IPS-18a (cell line): ENCODE measurements at regions not wholly inside any gene's neighbourhood (a gene's known extent, or its start where the extent isn't known, plus 50 kb on each side); places are given as distances from the start of the nearest gene placed in this dataset.
A peak's percentile ranks its signal among the peaks of the same experiment; 100 is the strongest.

ENCODE experiments used
- H3K27ac ChIP-seq: one replicate; pipeline ENCODE4 v1.5.1; 2013; ENCODE audit warnings: low read length
- H3K27me3 ChIP-seq: one replicate; pipeline ENCODE4 v1.6.1; 2013; ENCODE audit warnings: mild to moderate bottlenecking, low read length; ENCODE audit not compliant: control insufficient read depth, insufficient read depth
- H3K36me3 ChIP-seq: one replicate; pipeline ENCODE4 v1.6.1; 2013; ENCODE audit warnings: low read depth, low read length; ENCODE audit not compliant: control insufficient read depth
- H3K4me1 ChIP-seq: one replicate; pipeline ENCODE4 v1.6.1; 2013; ENCODE audit warnings: low read depth, low read length; ENCODE audit not compliant: control insufficient read depth
- H3K4me3 ChIP-seq: one replicate; pipeline ENCODE4 v1.5.1; 2013; ENCODE audit warnings: low read length
- H3K9ac ChIP-seq: one replicate; pipeline ENCODE4 v1.6.1; 2013; ENCODE audit warnings: mild to moderate bottlenecking, low read length, moderate library complexity
- H3K9me3 ChIP-seq: one replicate; pipeline ENCODE4 v1.6.1; 2013; ENCODE audit warnings: low read depth, low read length; ENCODE audit not compliant: control insufficient read depth

GRCh38 chr3:127455541-127456450 is 134.7 kb downstream of the TPRA1 start:
- Histone ChIP-seq H3K4me1 (peaks cover 12% of the 10 kb centered on the region), H3K27me3 (peaks cover 54% of the 10 kb centered on the region), H3K9me3 (no peaks in the 10 kb centered on the region), H3K9ac (no peak overlapping the region), H3K36me3 (no peaks in the 10 kb centered on the region), H3K27ac (no peak overlapping the region), H3K4me3 (peak overlapping the region; percentile 65)

- Histone ChIP-seq H3K4me1 (peaks cover 12% of the 10 kb centered on the region), H3K4me3 (no peak overlapping the region), H3K27ac (no peak overlapping the region), H3K27me3 (peaks cover 54% of the 10 kb centered on the region), H3K9me3 (no peaks in the 10 kb centered on the region), H3K36me3 (no peaks in the 10 kb centered on the region), H3K9ac (no peak overlapping the region)
Measured at GRCh38 chr3:127454968-127455367, 135.6 kb downstream of the TPRA1 start.

- no peak overlapping the region for H3K9ac ChIP-seq
- H3K4me3 ChIP-seq, result no peak overlapping the region
- H3K4me1 ChIP-seq, result peaks cover 9% of the 10 kb centered on the region
- no peaks in the 10 kb centered on the region for H3K36me3 ChIP-seq
- peaks cover 54% of the 10 kb centered on the region for H3K27me3 ChIP-seq
- no peak overlapping the region for H3K27ac ChIP-seq
- no peaks in the 10 kb centered on the region for H3K9me3 ChIP-seq
Measured at GRCh38 chr3:127454051-127454450, 136.5 kb downstream of the TPRA1 start.

- peaks cover 7% of the 10 kb centered on the region for H3K4me1 ChIP-seq
- H3K36me3 ChIP-seq, result no peaks in the 10 kb centered on the region
- H3K9ac ChIP-seq, result no peak overlapping the region
- no peaks in the 10 kb centered on the region for H3K9me3 ChIP-seq
- no peak overlapping the region for H3K4me3 ChIP-seq
- no peak overlapping the region for H3K27ac ChIP-seq
- H3K27me3 ChIP-seq, result peaks cover 41% of the 10 kb centered on the region
Measured at GRCh38 chr3:127452321-127452821, 138.2 kb downstream of the TPRA1 start.

GRCh38 chr3:127451321-127451720 is 139.2 kb downstream of the TPRA1 start:
- no peak overlapping the region for H3K9ac ChIP-seq
- no peaks in the 10 kb centered on the region for H3K36me3 ChIP-seq
- no peaks in the 10 kb centered on the region for H3K9me3 ChIP-seq
- H3K27me3 ChIP-seq, result peaks cover 31% of the 10 kb centered on the region
- no peak overlapping the region for H3K27ac ChIP-seq
- H3K4me3 ChIP-seq, result no peak overlapping the region
- peaks cover 7% of the 10 kb centered on the region for H3K4me1 ChIP-seq

- H3K36me3 ChIP-seq, result no peaks in the 10 kb centered on the region
- peaks cover 7% of the 10 kb centered on the region for H3K4me1 ChIP-seq
- no peak overlapping the region for H3K27ac ChIP-seq
- no peak overlapping the region for H3K9ac ChIP-seq
- H3K9me3 ChIP-seq, result no peaks in the 10 kb centered on the region
- H3K27me3 ChIP-seq, result peaks cover 24% of the 10 kb centered on the region
- H3K4me3 ChIP-seq, result no peak overlapping the region
Measured at GRCh38 chr3:127450331-127450730, 140.2 kb downstream of the TPRA1 start.

- H3K4me1 ChIP-seq, result peaks cover 7% of the 10 kb centered on the region
- H3K9ac ChIP-seq, result no peak overlapping the region
- H3K27me3 ChIP-seq, result peaks cover 17% of the 10 kb centered on the region
- H3K36me3 ChIP-seq, result no peaks in the 10 kb centered on the region
- no peak overlapping the region for H3K27ac ChIP-seq
- no peaks in the 10 kb centered on the region for H3K9me3 ChIP-seq
- H3K4me3 ChIP-seq, result no peak overlapping the region
Measured at GRCh38 chr3:127449486-127450212, 140.9 kb downstream of the TPRA1 start.

GRCh38 chr3:127448671-127449070 is 141.9 kb downstream of the TPRA1 start:
- H3K4me1 ChIP-seq, result peaks cover 7% of the 10 kb centered on the region
- H3K9me3 ChIP-seq, result no peaks in the 10 kb centered on the region
- no peak overlapping the region for H3K9ac ChIP-seq
- H3K27me3 ChIP-seq, result peaks cover 8% of the 10 kb centered on the region
- no peak overlapping the region for H3K27ac ChIP-seq
- H3K4me3 ChIP-seq, result no peak overlapping the region
- no peaks in the 10 kb centered on the region for H3K36me3 ChIP-seq

GRCh38 chr3:127448161-127448561 is 142.4 kb downstream of the TPRA1 start:
- no peak overlapping the region for H3K4me3 ChIP-seq
- H3K27me3 ChIP-seq, result peaks cover 2% of the 10 kb centered on the region
- H3K9ac ChIP-seq, result no peak overlapping the region
- no peak overlapping the region for H3K27ac ChIP-seq
- no peaks in the 10 kb centered on the region for H3K9me3 ChIP-seq
- H3K4me1 ChIP-seq, result peaks cover 7% of the 10 kb centered on the region
- H3K36me3 ChIP-seq, result no peaks in the 10 kb centered on the region

GRCh38 chr3:127446756-127447155 is 143.8 kb downstream of the TPRA1 start:
- Histone ChIP-seq H3K27me3 (no peaks in the 10 kb centered on the region), H3K9me3 (no peaks in the 10 kb centered on the region), H3K36me3 (no peaks in the 10 kb centered on the region), H3K9ac (no peak overlapping the region), H3K4me3 (no peak overlapping the region), H3K27ac (no peak overlapping the region), H3K4me1 (no peaks in the 10 kb centered on the region)

GRCh38 chr3:127445581-127446343 is 144.8 kb downstream of the TPRA1 start:
- no peaks in the 10 kb centered on the region for H3K36me3 ChIP-seq
- H3K9me3 ChIP-seq, result no peaks in the 10 kb centered on the region
- no peak overlapping the region for H3K27ac ChIP-seq
- no peaks in the 10 kb centered on the region for H3K27me3 ChIP-seq
- no peaks in the 10 kb centered on the region for H3K4me1 ChIP-seq
- H3K9ac ChIP-seq, result no peak overlapping the region
- H3K4me3 ChIP-seq, result no peak overlapping the region
